ENCODE measurements at regions not wholly inside any gene's neighbourhood (a gene's known extent, or its start where the extent isn't known, plus 50 kb on each side); places are given as distances from the start of the nearest gene placed in this dataset.

- no peak overlapping the region for H3K4me3 ChIP-seq (ENCODE audit: low read depth, low read length)
- no peak overlapping the region for H3K27ac ChIP-seq (ENCODE audit: low read depth, low read length)
- H3K27me3 ChIP-seq (ENCODE audit: control insufficient read depth, insufficient read depth, low read length), result peaks cover 5% of the 10 kb centered on the region
- no peaks in the 10 kb centered on the region for H3K9me3 ChIP-seq (ENCODE audit: control insufficient read depth, insufficient read depth, low read length)
- DNase-seq (ENCODE audit: low read depth, low spot score), result no peak
- ChIA-PET CTCF (interaction anchor here (0.9 kb wide), 1 partner anchor 468 kb away, joined by 3 read pairs; no protein-coding TSS in a partner anchor), POLR2A (no interaction called here)
- TF ChIP-seq, protein P1, sequence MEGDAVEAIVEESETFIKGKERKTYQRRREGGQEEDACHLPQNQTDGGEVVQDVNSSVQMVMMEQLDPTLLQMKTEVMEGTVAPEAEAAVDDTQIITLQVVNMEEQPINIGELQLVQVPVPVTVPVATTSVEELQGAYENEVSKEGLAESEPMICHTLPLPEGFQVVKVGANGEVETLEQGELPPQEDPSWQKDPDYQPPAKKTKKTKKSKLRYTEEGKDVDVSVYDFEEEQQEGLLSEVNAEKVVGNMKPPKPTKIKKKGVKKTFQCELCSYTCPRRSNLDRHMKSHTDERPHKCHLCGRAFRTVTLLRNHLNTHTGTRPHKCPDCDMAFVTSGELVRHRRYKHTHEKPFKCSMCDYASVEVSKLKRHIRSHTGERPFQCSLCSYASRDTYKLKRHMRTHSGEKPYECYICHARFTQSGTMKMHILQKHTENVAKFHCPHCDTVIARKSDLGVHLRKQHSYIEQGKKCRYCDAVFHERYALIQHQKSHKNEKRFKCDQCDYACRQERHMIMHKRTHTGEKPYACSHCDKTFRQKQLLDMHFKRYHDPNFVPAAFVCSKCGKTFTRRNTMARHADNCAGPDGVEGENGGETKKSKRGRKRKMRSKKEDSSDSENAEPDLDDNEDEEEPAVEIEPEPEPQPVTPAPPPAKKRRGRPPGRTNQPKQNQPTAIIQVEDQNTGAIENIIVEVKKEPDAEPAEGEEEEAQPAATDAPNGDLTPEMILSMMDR (IDR thresholded peaks at IDR 0.05; ENCODE audit: low read depth, low read length), result no peak
Observed at GRCh38 chr18:34590503-34590902, 119.6 kb upstream of the DTNA start.

- POLR2A ChIA-PET, result no interaction called here
Observed at GRCh38 chr18:34591920-34592444, 118.1 kb upstream of the DTNA start.

GRCh38 chr18:34592481-34592880, 117.6 kb upstream of the DTNA start:
- TF ChIP-seq, protein P1 (IDR thresholded peaks at IDR 0.05; ENCODE audit: low read depth, low read length), result no peak
- CTCF ChIA-PET, result interaction anchor here (0.6 to 3.2 kb wide), 5 partner anchors 13 to 269 kb away, joined by 3 to 16 read pairs (median 3); no protein-coding TSS in a partner anchor
- Histone ChIP-seq H3K4me3 (ENCODE audit: low read depth, low read length) (no peak overlapping the region), H3K9me3 (ENCODE audit: control insufficient read depth, insufficient read depth, low read length) (no peaks in the 10 kb centered on the region), H3K27ac (ENCODE audit: low read depth, low read length) (no peak overlapping the region), H3K27me3 (ENCODE audit: control insufficient read depth, insufficient read depth, low read length) (no peaks in the 10 kb centered on the region)
- no peak for DNase-seq (ENCODE audit: low read depth, low spot score)
- POLR2A ChIA-PET, result no interaction called here

More at GRCh38 chr18:34591920-34592444, 118.1 kb upstream of the DTNA start:
- H3K4me3 ChIP-seq (ENCODE audit: low read depth, low read length), result no peak overlapping the region
- DNase-seq (ENCODE audit: low read depth, low spot score), result no peak
- TF ChIP-seq, protein P1 (IDR thresholded peaks at IDR 0.05; ENCODE audit: low read depth, low read length), result no peak
- no peaks in the 10 kb centered on the region for H3K27me3 ChIP-seq (ENCODE audit: control insufficient read depth, insufficient read depth, low read length)
- no peak overlapping the region for H3K27ac ChIP-seq (ENCODE audit: low read depth, low read length)
- CTCF ChIA-PET, result interaction anchor here (0.6 to 3.2 kb wide), 2 partner anchors 69 to 269 kb away, joined by 3 to 16 read pairs; no protein-coding TSS in a partner anchor
- H3K9me3 ChIP-seq (ENCODE audit: control insufficient read depth, insufficient read depth, low read length), result no peaks in the 10 kb centered on the region

DNA sequence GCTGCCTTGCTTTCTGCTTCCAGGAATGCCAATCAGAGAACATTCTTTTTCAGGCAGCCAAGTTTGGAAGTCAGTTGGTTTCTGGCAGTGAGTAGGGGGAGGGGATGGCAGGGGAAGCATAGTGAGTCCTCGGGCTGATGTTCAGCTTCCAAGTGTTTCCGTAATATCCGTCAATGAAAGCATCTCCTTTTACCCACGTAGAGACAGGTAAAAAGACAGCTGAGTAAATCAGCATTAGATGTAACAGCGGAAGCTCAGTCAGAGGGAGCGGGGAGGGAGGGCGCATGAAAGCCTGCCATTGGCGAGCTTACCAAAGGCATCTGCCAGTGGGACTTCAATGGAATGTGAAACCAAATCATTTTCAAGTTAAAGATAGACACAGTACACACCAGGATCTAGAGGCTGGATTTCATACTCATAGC, 117.1 kb upstream of the DTNA start:
- Histone ChIP-seq H3K27ac (ENCODE audit: low read depth, low read length) (no peak overlapping the region), H3K9me3 (ENCODE audit: control insufficient read depth, insufficient read depth, low read length) (no peaks in the 10 kb centered on the region), H3K27me3 (ENCODE audit: control insufficient read depth, insufficient read depth, low read length) (no peaks in the 10 kb centered on the region), H3K4me3 (ENCODE audit: low read depth, low read length) (peak overlapping the region; percentile 53)
- DNase-seq (ENCODE audit: low read depth, low spot score), result peak; percentile 16
- ChIA-PET CTCF (interaction anchor here (1.3 to 3.2 kb wide), 4 partner anchors 12 to 195 kb away, joined by 3 to 16 read pairs (median 4); no protein-coding TSS in a partner anchor), POLR2A (interaction anchor here (0.6 kb wide), 1 partner anchor 12 kb away, joined by 10 read pairs; no protein-coding TSS in a partner anchor)
- TF ChIP-seq, protein P1 (IDR thresholded peaks at IDR 0.05; ENCODE audit: low read depth, low read length), result no peak

GRCh38 chr18:34594266-34594665, 115.8 kb upstream of the DTNA start:
- CTCF ChIA-PET, result interaction anchor here (0.5 to 3.2 kb wide), 2 partner anchors 67 to 1170 kb away, joined by 3 to 16 read pairs; no protein-coding TSS in a partner anchor
- Histone ChIP-seq H3K9me3 (ENCODE audit: control insufficient read depth, insufficient read depth, low read length) (no peaks in the 10 kb centered on the region), H3K27ac (ENCODE audit: low read depth, low read length) (no peak overlapping the region), H3K27me3 (ENCODE audit: control insufficient read depth, insufficient read depth, low read length) (no peaks in the 10 kb centered on the region), H3K4me3 (ENCODE audit: low read depth, low read length) (no peak overlapping the region)
- POLR2A ChIA-PET, result no interaction called here
- TF ChIP-seq, protein P1 (IDR thresholded peaks at IDR 0.05; ENCODE audit: low read depth, low read length), result no peak
- no peak for DNase-seq (ENCODE audit: low read depth, low spot score)
